NCI-H1092 (cell line): ENCODE measurements at regions not wholly inside any gene's neighbourhood (a gene's known extent, or its start where the extent isn't known, plus 50 kb on each side); places are given as distances from the start of the nearest gene placed in this dataset.
"Not testable (repeated sequence)": the region's sequence is repeated elsewhere in the genome, so short reads cannot be mapped to it uniquely, and the experiment has no call there.

Source experiments
- DNase-seq: peaks from one replicate; lab custom pipeline; 2025; lab: John Stamatoyannopoulos, UW

DNA sequence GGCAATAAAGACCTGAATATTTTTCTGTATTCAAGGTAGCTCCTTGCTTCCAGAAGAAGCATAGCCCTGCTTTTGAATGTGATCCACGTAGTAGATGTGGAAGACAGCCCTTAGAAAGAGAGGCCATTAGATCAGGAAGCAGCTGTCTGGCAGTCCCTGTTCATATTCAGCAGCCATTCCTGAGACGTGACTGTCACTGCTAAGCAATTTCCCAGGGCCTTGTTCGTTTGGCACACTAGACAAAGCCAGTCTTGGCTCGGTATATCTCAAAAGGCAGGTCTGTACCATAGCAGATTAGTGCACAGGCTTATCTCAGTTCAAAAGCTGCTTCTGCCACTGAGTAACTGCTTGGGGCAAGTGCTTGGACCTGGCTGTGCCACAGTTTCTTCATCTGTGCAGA lies 287.8 kb upstream of the MCTP2 start:
- no peak for DNase-seq

DNA sequence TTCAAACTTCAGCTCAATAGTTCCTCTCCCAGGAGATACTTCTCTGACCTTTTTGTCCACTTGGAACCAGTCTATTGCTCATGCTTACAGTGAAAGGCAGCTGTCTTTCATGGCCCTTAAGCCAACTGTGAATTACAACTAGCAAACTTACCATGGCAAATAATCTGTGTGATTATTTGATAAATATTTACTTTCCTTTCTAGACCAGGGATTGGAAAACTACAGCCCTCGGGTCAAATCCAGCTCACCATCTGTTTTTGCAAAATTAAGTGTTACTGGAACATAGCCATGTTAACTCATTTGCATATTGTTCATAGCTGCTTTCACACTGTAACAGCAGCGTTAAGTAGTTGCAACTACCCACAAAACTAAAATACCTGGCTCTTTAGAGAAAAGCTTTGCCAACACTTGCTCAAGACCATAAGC lies 289.1 kb upstream of the MCTP2 start:
- no peak for DNase-seq

DNA sequence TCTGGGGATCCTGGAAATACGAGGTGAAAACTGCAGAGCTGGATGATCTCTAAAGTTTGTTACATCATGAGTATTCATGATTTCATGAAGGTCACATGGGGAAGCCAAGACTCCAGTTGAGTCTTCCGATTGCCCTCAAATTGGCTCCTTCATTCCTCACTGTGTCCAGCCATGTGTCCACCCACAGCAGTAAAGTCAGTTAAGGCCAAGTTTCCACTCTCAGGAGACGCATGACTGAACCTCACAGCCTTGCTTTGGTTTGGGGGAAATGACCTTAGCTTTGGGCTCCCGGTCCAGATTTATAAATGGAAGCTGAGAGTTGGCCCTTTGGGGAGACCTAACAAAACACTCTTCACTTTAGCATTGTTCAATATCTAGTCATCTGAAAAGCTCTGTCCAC lies 289.7 kb upstream of the MCTP2 start:
- no peak for DNase-seq

DNA sequence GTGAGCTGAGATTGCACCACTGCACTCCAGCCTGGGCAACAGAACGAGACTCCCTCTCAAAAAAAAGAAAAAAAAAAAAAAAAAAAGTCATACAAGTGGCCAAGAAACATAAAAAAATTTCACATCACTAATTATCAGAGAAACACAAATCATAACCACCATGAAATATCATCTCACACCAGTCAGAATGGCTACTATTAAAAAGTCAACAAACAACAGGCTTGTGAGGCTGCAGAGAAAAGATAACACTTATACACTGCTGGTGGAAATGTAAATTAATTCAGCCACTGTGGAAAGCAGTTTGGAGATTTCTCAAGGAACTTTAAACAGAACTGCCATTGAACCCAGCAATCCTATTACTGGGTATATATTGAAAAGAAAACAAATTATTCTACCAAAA lies 291.1 kb upstream of the MCTP2 start:
- no peak for DNase-seq

DNA sequence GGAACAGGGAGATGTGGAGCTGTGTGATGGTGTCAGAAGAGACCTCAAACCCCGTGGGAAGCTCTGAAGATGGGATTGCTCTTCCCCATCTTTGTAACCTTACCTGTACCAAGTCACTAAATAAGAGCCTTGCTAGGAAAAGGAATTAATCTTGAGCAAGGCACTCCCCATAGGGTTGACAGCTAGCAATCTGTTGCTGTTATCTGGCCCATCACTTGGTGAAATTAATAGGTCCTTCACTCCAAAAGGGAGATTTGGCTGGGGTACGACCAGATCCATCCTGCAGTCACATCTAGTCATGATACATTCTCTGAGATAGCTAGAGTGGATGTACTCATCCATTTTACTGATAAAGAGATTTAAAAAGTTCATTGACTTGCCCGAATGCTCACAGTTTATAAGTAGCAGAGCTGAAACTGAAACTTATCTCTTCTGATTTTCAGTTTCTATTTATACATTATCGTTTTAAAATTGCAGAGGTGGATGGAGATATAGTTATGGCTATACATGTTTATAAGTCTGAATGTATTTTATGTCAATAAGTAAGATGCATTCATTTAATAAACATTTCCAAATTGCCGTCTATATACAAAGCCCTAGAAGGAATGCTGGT lies 299.1 kb upstream of the MCTP2 start:
- DNase-seq: no peak

DNA sequence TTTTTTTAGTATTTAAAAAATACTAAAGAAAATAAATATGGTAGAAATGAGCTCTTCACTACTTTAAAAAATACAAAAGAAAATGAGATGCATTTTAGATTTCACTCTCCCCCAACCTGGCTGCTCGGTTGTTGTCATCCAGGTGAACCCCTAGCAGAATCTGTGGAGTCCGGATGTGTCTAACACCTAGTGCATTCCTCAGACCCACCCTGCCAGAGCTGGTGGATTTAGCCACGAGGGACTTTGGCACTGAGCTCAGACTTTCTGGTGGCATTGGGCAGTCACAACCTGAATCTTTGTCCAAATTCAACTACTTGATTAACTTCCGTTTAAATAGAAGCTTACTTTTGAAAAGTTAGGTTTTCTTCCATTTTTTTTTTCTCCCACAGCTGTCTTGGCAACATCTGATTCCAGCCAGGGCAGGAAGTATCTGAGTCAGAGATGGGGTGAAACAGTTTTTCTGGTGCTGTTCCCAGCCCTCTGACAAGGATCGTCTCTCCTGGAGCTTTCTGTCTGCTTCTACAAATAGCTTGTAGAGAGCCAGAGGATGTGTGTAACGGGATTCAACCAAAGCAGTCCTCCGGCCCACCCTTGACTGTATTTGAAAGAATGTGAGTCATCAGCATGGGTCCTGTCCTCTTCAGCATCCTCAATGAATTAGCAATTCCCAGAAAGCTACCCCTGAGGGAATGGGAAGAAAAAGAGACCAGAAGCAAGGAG lies 301.8 kb upstream of the MCTP2 start:
- no peak for DNase-seq

DNA sequence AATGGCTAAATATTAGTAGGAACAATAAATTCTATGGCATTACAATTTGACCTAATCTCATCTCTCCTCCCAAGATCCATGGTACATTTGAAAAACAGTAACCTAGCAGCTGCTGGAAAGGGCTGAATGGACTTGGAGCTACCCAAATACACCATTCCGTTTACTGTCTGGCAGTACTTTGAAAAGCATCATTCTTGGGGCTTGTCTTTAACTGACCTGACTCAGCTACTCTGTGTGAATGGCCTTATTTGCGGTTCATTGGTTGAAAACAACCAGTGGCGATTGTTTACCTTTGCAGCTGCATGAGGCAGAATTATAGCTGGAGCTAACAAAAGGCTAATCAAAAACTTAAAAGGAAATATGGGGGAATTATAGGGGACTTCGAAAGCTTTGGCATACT lies 311.2 kb upstream of the MCTP2 start:
- no peak for DNase-seq

DNA sequence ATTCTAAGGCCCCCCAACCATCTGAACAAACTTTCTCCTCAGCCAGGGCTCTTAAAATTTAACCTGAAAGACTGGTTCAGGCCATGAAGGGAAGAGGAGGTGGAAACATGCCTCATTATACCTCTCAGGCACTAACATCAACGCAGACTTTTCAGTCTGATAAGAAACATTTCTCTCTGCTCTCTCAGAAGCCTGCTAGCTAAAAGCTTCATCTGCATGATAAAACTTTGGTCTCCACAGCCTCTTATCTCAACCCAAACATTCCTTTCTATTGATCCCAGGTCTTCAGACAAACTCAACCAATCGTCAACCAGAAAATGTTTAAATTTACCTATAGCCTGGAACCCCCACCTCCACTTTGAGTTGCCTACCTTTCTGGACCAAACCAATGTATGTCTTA lies 312.6 kb upstream of the MCTP2 start:
- DNase-seq: not testable (repeated sequence)

DNA sequence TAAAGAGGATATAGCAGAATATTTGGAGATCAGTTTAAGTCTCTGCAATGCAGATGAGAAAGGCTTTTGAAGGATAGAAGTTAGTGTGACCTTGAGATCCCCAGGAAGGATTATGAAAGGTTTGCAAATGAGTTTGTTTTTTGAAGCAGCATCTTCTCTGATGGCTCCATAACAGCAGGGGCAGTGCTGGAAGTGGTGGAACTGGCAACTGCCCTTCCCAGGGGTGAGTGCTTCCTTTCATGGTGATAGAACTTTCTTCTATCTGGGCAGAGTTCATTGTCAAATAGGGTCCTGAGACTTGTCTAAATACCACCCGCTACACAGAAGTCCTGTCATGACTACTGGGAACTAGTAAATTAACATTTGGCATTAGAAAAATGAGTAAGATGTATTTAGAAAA lies 314.2 kb upstream of the MCTP2 start:
- no peak for DNase-seq

DNA sequence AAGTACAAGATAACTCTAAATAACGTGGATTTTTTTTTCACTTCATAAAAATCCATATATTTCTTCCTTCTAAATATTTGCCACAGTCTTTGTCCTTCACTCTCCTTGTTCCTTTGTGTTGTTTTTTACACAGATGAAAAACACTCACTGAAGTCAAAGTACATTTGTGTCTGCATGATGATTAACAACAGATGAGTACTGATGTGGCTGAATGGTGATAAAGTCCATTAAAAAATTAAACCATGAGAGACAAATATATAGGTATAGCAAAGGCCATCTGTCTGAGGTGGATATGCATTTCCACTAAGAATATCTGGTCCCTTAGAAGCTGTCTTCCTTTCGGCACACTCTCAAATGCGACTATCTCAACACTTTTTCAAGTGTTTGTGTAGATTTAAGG lies 317.5 kb upstream of the MCTP2 start:
- DNase-seq: no peak

DNA sequence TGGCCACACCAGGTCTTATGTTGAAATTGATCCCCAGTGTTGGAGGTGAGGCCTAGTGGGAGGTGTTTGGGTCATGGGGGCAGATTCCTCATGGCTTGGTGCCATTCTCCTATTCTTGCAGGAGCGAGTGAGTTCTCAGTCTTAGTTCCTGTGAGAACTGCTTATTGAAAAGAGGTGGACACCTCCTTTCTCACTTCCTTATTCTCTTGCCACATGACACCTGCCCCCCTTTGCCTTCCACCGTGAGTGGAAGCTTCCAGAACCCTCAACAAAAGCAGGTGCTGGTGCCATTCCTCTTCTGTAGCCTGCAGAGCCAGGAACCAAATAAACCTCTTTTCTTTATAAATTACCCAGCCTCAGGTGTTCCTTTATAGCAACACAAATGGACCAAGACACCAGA lies 318.1 kb upstream of the MCTP2 start:
- DNase-seq: no peak

DNA sequence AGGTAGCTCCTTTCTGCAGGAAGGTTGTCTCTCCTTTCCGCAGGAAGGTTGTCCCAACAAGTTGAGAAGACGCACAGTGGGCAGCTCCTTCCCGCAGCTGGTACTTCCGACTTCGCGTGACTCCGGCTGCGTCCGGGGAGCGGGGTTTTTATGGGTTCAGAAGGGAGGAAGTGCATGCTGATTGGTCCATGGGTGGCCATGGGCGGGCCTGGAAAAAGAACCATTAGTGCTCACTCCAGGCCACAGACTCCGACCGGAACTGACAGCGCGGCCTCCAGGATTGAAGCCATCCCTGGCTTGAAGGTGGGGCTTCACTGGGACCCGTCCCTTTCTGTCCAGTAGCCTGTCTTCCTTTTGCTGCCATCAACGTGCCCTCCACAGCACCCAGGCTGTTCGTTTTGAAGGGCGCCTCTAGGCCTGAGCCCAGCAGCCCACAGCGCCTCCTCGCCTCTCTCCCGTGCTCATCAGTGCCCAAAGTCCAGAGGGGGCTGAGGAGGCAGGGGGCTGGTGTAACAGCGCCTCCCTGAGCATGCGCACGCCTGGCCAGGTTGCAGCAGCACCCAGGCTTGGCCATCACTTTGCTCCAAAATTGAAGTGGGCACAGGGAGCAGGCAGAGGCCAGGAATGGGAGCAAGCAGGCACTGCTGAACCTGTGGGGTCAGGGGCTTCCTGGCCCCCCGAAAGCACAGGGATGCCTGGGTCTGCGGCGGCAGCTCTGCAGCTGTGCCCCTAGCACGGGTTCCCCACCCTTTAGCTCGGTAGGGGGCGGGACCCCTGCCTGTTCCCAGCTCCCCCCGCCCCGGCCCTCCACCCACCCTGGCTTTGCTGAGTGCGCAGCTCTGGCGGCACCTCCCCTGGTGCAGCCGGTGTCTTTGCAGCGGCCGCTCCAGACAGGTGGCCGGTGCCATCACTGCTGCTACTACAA lies 330.6 kb upstream of the MCTP2 start:
- DNase-seq: no peak

DNA sequence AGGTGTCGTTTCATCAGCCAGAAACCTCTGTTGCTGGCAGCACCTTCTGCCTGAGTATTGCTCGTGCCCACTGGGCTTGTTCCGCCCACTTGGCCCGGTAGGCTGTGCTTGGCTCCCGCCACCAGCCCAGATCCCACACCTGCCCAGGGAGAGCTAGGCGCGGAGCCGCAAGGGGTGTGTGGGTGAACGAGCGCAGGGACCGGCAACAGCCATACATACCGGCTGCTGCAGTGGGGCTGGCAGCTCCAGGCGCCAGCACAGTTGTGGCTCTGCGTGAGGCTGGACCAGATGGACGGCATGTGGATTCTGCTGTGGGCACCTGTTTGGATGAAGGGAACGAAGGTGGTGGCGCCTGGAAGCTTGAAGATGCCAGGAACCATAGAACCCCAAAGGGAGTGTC lies 331.5 kb upstream of the MCTP2 start:
- no peak for DNase-seq

DNA sequence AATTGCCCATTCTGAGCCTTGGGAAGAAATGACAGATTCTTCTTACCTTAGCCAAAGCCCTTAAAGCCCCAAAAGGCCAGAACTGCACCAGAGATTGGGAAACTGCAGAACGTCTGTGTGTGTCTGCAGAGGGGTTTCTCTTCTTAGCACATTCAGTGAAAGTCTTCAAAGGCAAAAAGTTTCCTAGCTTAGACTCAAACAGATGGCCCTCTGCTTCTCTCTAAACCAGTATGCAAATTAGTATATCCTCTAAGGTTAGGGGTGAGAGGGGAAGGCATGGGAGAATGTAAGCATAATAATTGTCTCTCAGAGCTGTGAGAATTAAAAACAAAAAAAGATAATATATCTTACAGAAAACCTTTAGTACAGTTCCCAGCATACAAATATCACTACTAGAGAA lies 334.0 kb upstream of the MCTP2 start:
- no peak for DNase-seq

DNA sequence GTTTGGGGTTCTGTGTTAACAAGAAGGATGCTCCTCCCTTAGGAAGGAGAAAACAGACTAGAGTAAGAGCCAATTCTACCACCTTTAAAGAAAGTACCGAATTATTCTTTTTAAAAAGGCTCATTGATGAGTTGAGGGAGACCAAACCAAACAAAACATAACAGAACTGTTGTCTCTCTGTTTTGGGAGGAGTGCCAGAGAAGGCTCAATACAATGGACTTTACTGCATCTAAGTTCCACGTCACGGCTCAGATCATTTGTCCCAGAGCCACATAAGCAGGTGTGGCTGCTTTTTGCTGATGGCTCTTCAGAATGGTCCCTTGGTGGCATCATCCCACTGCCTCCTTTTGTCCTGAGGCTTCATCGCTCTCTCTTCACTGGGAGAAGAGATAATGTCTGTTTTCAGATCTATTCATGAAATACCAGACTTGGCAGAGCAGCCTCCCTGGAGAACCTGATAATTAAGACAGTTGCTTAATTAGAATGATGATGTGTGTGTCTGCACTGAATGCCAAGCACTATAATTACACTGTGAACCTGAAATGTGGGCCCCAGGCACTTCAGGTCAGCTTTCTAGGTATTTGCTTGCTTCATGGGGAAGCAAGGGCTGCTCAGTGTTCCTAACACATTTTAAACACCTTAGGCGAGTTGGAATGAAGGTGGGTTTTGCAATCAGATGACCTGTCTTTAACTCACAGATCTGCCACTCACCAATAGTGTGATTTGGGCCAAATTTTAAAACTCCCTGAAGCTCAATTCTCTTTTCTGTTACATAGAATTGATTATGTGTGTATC lies 335.2 kb upstream of the MCTP2 start:
- peak; percentile 51 for DNase-seq

DNA sequence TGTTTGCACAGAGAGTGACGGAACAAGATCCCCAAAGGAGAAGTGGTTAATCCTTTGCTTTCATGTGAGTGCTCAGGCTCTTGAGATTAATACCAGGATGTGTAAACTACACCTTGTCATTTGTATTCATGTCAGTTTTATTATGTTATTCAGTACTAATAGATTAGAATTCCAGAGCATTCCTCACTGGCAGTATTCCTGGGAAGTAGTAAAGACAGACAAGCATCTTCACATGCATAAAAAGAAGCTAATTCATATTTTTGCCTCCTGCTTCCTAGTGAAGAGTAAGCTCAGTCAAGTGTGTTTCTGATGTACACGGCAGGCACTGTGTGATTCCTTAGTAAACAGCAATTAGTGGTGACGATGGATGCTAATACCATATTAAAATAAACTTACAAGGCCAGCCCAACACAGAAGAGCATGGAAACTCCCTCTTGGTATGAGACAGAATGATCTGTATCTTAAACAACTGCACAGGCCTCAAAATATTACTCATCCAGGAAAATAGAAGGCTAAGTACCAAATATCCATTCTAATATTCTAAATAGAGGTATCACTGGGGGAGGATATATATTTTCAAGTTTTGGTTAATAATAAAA lies 336.8 kb upstream of the MCTP2 start:
- no peak for DNase-seq

DNA sequence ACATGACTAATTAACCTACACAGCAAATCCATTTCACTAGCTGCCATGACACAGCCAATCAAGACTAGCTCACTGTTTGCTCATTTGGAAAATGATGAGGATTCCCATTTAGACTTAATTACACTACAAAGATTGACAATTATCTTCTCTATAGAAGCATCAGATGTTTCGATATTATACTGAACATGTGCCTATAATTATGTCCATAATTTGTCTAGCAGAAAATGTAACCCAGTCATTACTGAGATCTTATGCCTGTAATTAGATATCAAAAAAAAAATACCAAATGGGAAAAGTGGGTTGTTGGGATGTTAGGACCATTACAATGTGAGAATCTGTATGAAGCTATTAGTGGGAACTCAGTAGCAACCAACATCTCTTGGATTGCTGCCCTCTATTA lies 344.2 kb upstream of the MCTP2 start:
- no peak for DNase-seq

DNA sequence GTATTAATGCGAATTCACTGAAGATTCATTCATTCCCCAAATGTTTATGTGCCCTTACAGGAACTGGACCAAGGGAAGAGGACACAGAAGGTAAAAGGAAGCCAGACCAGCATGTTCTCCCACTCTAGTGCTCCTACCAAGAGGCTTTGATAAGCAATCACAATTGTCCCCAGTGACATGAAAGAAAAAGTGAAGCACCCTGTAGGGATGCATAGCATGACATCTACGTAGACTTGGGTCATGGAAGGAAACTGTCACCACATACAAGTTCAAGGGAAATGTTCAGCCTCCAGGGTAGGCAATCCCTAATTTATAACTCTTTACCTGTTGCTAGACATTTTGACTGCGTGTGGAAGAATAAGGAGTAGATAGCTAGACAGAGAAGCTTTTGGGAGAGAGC lies 348.6 kb upstream of the MCTP2 start:
- DNase-seq: no peak

DNA sequence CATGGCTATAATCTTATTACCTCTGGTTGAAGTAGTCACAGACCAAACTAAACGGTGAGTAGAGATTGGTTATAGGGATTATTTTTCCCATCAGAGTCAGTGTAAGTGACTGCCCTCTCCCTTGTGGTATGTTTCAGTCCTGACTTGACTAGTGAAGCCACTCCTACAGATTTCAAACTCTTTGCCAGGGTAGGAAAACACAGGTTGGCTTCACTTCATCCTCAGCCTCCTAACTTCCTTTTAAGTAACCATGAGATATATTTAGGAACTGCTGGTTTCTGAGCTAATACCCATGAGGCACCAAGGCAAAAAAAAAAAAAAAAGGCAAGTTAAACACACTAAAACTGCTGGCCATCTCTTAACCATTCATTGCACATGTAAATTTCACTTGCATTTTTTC lies 349.2 kb upstream of the MCTP2 start:
- no peak for DNase-seq

DNA sequence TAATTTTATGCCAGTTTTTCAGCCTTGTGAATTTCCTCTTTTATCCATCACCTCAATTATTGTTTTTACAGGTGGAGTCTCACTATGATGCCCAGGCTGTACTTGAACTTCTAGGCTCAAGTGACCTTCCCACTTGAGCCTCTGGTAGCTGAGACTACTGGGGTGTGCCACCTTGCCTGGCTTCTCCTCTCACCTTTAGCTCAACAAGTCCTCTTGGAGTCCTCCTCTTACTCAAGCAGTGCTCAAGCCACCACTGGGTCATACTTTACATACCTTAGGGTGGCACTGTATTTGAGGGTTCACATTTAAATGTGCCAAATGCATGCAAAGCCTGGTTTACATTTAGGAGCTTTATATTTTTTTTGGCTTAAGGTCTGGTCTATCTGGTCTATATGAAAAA lies 350.1 kb upstream of the MCTP2 start:
- DNase-seq: no peak

DNA sequence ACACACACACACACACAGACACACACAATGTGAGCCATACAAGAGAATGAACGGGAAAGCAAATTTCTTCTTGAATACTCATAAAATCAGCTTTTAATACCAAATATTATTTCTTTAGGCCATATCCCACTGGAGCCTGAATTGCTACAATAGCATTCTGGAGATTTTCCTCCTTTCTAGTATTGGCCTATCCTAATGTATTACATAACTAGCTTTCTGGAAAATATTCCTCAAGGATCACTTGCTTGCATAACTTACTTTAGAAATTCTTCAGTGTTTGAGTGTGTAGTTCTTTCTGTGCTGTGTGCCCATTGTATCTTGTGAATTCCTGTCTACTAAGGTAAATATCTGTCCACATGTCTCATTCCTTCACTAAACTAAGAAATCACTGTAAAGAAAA lies 351.0 kb upstream of the MCTP2 start:
- no peak for DNase-seq

DNA sequence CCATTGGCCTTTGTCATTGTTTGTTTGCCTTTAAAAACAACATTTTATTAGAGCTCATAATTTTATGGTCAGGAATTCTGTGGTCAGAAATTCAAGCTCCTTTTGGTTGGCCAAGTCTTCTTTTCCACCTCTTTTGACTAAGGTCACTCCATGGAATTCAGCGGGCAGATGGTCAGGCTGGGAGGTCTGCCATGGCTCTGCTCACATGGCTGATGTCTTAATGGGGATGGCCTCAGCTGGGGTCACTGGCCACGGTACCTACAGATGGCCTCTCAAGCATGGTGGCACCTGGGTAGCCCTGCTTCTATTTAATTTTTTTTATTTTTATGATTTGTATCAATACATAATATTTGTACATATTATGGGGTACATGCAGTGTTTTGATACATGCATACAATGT lies 360.8 kb upstream of the MCTP2 start:
- DNase-seq: no peak
